GM21717 (cell line): ENCODE measurements at regions not wholly inside any gene's neighbourhood (a gene's known extent, or its start where the extent isn't known, plus 50 kb on each side); places are given as distances from the start of the nearest gene placed in this dataset.

Experiments used
- ATAC-seq: cut with Tn5 transposase; IDR thresholded peaks from one replicate; pipeline ENCODE4 v1.9.1; 2021; ENCODE audit warnings: mild to moderate bottlenecking, moderate library complexity; ENCODE audit not compliant: unreplicated experiment

- ATAC-seq: no peak
Observed at GRCh38 chr7:96415293-96415940, 93.5 kb upstream of the SLC25A13 start.

- ATAC-seq: peak; percentile 74
Observed at GRCh38 chr7:96414931-96415292, 93.0 kb upstream of the SLC25A13 start.

- no peak for ATAC-seq
Observed at GRCh38 chr7:96410126-96410839, 88.4 kb upstream of the SLC25A13 start.

GRCh38 chr7:96408881-96409280 is 87.0 kb upstream of the SLC25A13 start:
- no peak for ATAC-seq

GRCh38 chr7:96407427-96407826 is 85.5 kb upstream of the SLC25A13 start:
- ATAC-seq: no peak

GRCh38 chr7:96402913-96403312 is 81.0 kb upstream of the SLC25A13 start:
- no peak for ATAC-seq

GRCh38 chr7:96401200-96401599 is 79.3 kb upstream of the SLC25A13 start:
- ATAC-seq: no peak

GRCh38 chr7:96400518-96400917 is 78.6 kb upstream of the SLC25A13 start:
- ATAC-seq: no peak

GRCh38 chr7:96400001-96400400 is 78.1 kb upstream of the SLC25A13 start:
- no peak for ATAC-seq

- ATAC-seq: no peak
Observed at GRCh38 chr7:96397936-96398598, 76.2 kb upstream of the SLC25A13 start.

- ATAC-seq: no peak
Observed at GRCh38 chr7:96388620-96389383, 66.9 kb upstream of the SLC25A13 start.

- ATAC-seq: no peak
Observed at GRCh38 chr7:96388166-96388565, 66.3 kb upstream of the SLC25A13 start.

GRCh38 chr7:96380111-96380512 is 58.2 kb upstream of the SLC25A13 start:
- ATAC-seq: no peak

GRCh38 chr7:96377399-96377798 is 55.5 kb upstream of the SLC25A13 start:
- ATAC-seq: no peak
